PC-3 (cell line): ENCODE measurements at regions not wholly inside any gene's neighbourhood (a gene's known extent, or its start where the extent isn't known, plus 50 kb on each side); places are given as distances from the start of the nearest gene placed in this dataset.

Experiments
- EZH2 ChIP-seq: fragments of 300-600 bp; sonication (generic); IDR thresholded peaks from one replicate; pipeline ENCODE4 v1.6.1; 2017; ENCODE audit warnings: antibody characterized with exemption, mild to moderate bottlenecking, low read length; ENCODE audit not compliant: unreplicated experiment
- EZH2phosphoT487 ChIP-seq: fragments of 300-600 bp; sonication (generic); IDR thresholded peaks from 2 replicates; pipeline ENCODE4 v1.6.1; 2018; ENCODE audit warnings: mild to moderate bottlenecking, antibody characterized with exemption, low read length, borderline replicate concordance
- TF ChIP-seq, protein P1 (sequence below): fragments of 300-600 bp; sonication (generic); conservative IDR thresholded peaks from 2 replicates; pipeline ENCODE4 v1.5.1; 2017; ENCODE audit warnings: antibody characterized with exemption, low read depth, mild to moderate bottlenecking, low read length

DNA sequence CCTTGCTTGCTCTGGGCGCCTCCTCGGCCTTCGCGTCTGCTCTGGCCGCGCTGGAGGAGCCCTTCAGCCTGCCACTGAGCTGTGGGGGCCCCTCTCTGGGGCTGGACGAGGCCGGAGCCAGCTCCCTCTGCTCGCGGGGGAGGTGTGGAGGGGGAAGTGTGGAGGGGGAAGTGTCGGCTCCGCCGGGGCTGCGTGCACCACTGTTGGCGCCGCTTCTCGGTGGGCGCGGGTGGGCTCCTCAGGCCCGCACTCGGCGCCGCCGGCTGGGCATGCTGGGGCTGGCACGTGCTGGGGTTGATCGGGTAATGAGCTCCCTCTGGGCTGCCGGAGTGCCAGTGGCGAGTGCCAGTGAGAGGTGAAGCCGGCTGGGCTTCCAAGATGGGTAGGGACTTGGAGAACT is 116.7 kb downstream of the CPXCR1 start:
- TF ChIP-seq, protein P1, sequence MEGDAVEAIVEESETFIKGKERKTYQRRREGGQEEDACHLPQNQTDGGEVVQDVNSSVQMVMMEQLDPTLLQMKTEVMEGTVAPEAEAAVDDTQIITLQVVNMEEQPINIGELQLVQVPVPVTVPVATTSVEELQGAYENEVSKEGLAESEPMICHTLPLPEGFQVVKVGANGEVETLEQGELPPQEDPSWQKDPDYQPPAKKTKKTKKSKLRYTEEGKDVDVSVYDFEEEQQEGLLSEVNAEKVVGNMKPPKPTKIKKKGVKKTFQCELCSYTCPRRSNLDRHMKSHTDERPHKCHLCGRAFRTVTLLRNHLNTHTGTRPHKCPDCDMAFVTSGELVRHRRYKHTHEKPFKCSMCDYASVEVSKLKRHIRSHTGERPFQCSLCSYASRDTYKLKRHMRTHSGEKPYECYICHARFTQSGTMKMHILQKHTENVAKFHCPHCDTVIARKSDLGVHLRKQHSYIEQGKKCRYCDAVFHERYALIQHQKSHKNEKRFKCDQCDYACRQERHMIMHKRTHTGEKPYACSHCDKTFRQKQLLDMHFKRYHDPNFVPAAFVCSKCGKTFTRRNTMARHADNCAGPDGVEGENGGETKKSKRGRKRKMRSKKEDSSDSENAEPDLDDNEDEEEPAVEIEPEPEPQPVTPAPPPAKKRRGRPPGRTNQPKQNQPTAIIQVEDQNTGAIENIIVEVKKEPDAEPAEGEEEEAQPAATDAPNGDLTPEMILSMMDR = no peak
- TF ChIP-seq EZH2phosphoT487 (no peak), EZH2 (no peak)
